H1 (cell line): ENCODE measurements at regions not wholly inside any gene's neighbourhood (a gene's known extent, or its start where the extent isn't known, plus 50 kb on each side); places are given as distances from the start of the nearest gene placed in this dataset.

Source experiments
- CTCF ChIA-PET: fragments of 300-600 bp; sonication (Branson Sonifier 250); formaldehyde crosslinking; loops from one replicate; lab custom pipeline; 2021; ENCODE audit not compliant: partially characterized antibody; lab: Charles Lee
- POLR2A ChIA-PET: fragments of 300-600 bp; sonication (Branson Sonifier 250); formaldehyde crosslinking; loops from one replicate; lab custom pipeline; 2021; ENCODE audit warnings: inconsistent platforms; ENCODE audit not compliant: partially characterized antibody; lab: Charles Lee
- DNase-seq, 2 experiments: peaks; one replicate each; pipeline versions ENCODE4 v3.0.0 to v3.0.0-alpha.2; 2010 to 2022; ENCODE audit warnings: low spot score in 2 of 2, low read depth in 1 of 2, mixed read lengths in 1 of 2
- FAIRE-seq: peaks from 2 replicates; lab custom pipeline; 2011; peaks lifted over from hg19 to GRCh38; lab: Jason Lieb, UNC
- H2AFZ ChIP-seq: 2 replicates; pipeline ENCODE4 v1.8.1; 2012; ENCODE audit warnings: low read length, inconsistent platforms
- H2AK5ac ChIP-seq: 2 replicates; pipeline ENCODE4 v1.6.1; 2013; ENCODE audit warnings: low read depth, low read length
- H2BK120ac ChIP-seq: replicated peaks from 2 replicates; pipeline ENCODE3; 2013; ENCODE audit warnings: low read depth, low read length, inconsistent platforms
- H2BK12ac ChIP-seq: 2 replicates; pipeline ENCODE4 v1.6.1; 2013; ENCODE audit warnings: low read depth, low read length
- H2BK15ac ChIP-seq: 2 replicates; pipeline ENCODE4 v1.6.1; 2013; ENCODE audit warnings: low read length
- H2BK20ac ChIP-seq: 2 replicates; pipeline ENCODE4 v1.6.1; 2013; ENCODE audit warnings: low read length
- H2BK5ac ChIP-seq: 2 replicates; pipeline ENCODE4 v1.6.1; 2013; ENCODE audit warnings: low read depth, low read length
- H3K14ac ChIP-seq: 2 replicates; pipeline ENCODE4 v1.6.1; 2013; ENCODE audit warnings: inconsistent platforms; ENCODE audit not compliant: insufficient read length
- H3K18ac ChIP-seq: 2 replicates; pipeline ENCODE4 v1.6.1; 2013; ENCODE audit warnings: low read length; ENCODE audit errors: extremely low read depth
- H3K23ac ChIP-seq: 2 replicates; pipeline ENCODE4 v1.6.1; 2013; ENCODE audit warnings: inconsistent platforms; ENCODE audit not compliant: insufficient read length
- H3K23me2 ChIP-seq: 2 replicates; pipeline ENCODE4 v1.6.1; 2013; ENCODE audit warnings: low read depth, low read length
- H3K27ac ChIP-seq: 2 replicates; pipeline ENCODE4 v1.6.1; 2011; ENCODE audit warnings: low read depth, low read length, inconsistent platforms
- H3K27me3 ChIP-seq, 4 experiments: replicated peaks in 1 of 4; 1 replicate in 1 of 4; 2 replicates in 3 of 4; pipeline versions ENCODE4 v1.6.1 to v1.8.1; 2011 to 2013; ENCODE audit warnings: low read length in 3 of 4, mild to moderate bottlenecking in 3 of 4, inconsistent platforms in 2 of 4, mixed read lengths in 2 of 4, moderate library complexity in 1 of 4; ENCODE audit not compliant: control insufficient read depth in 3 of 4, insufficient read depth in 3 of 4; ENCODE audit errors: extremely low read depth in 1 of 4
- H3K36me3 ChIP-seq, 4 experiments: 2 replicates each; pipeline versions ENCODE4 v1.6.1 to v1.8.1; 2011 to 2013; ENCODE audit warnings: mild to moderate bottlenecking in 4 of 4, low read length in 3 of 4, moderate library complexity in 2 of 4, control low read depth in 1 of 4, inconsistent platforms in 1 of 4; ENCODE audit not compliant: insufficient read depth in 4 of 4, control insufficient read depth in 2 of 4
- H3K4ac ChIP-seq: replicated peaks from 2 replicates; pipeline ENCODE3; 2013; ENCODE audit warnings: low read length, low read depth, mixed read lengths, inconsistent platforms; ENCODE audit not compliant: insufficient read length
- H3K4me1 ChIP-seq, 4 experiments: replicated peaks in 1 of 4; 1 replicate in 1 of 4; 2 replicates in 3 of 4; pipeline versions ENCODE4 v1.6.1 to v1.8.1; 2011 to 2013; ENCODE audit warnings: low read length in 3 of 4, inconsistent platforms in 2 of 4, mixed read lengths in 1 of 4; ENCODE audit not compliant: insufficient read depth in 4 of 4, control insufficient read depth in 3 of 4
- H3K4me2 ChIP-seq, 2 experiments: 2 replicates each; pipeline versions ENCODE4 v1.6.1 to v1.8.1; 2011 to 2013; ENCODE audit warnings: low read depth in 2 of 2, low read length in 2 of 2, control low read depth in 1 of 2, inconsistent platforms in 1 of 2, mild to moderate bottlenecking in 1 of 2; ENCODE audit not compliant: insufficient read depth in 1 of 2
- H3K4me3 ChIP-seq, 4 experiments: fragments of 200-600, 300-600 bp in 1 of 4; sonication (generic), shearing (Covaris generic), sonication (Bioruptor Twin) in 1 of 4; 2 replicates each; pipeline versions ENCODE4 v1.5.1 to v1.8.1; 2011 to 2016; ENCODE audit warnings: low read length in 4 of 4, low read depth in 3 of 4, control low read depth in 2 of 4, inconsistent platforms in 2 of 4, mild to moderate bottlenecking in 2 of 4, mixed read lengths in 1 of 4, moderate library complexity in 1 of 4; ENCODE audit not compliant: insufficient read depth in 2 of 4; ENCODE audit errors: extremely low read depth in 1 of 4
- H3K56ac ChIP-seq: replicated peaks from 2 replicates; pipeline ENCODE3; 2013; ENCODE audit warnings: low read depth, mild to moderate bottlenecking, mixed read lengths, low read length, inconsistent platforms; ENCODE audit not compliant: insufficient read length
- H3K79me1 ChIP-seq: 2 replicates; pipeline ENCODE4 v1.6.1; 2013; ENCODE audit warnings: low read depth, low read length, control low read depth
- H3K79me2 ChIP-seq, 2 experiments: 2 replicates each; pipeline versions ENCODE4 v1.6.1 to v1.8.1; 2012 to 2013; ENCODE audit warnings: low read length in 2 of 2, mild to moderate bottlenecking in 2 of 2, inconsistent platforms in 1 of 2; ENCODE audit not compliant: insufficient read depth in 2 of 2, control insufficient read depth in 1 of 2
- H3K9ac ChIP-seq, 4 experiments: replicated peaks in 1 of 4; 1 replicate in 1 of 4; 2 replicates in 3 of 4; pipeline versions ENCODE4 v1.6.1 to v1.8.1; 2011 to 2013; ENCODE audit warnings: low read depth in 3 of 4, low read length in 3 of 4, control low read depth in 2 of 4, mild to moderate bottlenecking in 2 of 4, moderate library complexity in 2 of 4, inconsistent platforms in 1 of 4; ENCODE audit errors: extremely low read depth in 1 of 4
- H3K9me3 ChIP-seq, 2 experiments: 2 replicates each; pipeline versions ENCODE4 v1.6.1 to v1.8.1; 2012 to 2013; ENCODE audit warnings: mild to moderate bottlenecking in 2 of 2, moderate library complexity in 2 of 2, control low read depth in 1 of 2, inconsistent platforms in 1 of 2, low read depth in 1 of 2, low read length in 1 of 2, mixed read lengths in 1 of 2; ENCODE audit not compliant: insufficient read depth in 2 of 2
- H4K20me1 ChIP-seq, 2 experiments: replicated peaks in 1 of 2; 2 replicates each; pipeline versions ENCODE3 to v1.8.1; 2011 to 2013; ENCODE audit warnings: inconsistent platforms in 2 of 2, low read length in 2 of 2, mild to moderate bottlenecking in 1 of 2; ENCODE audit not compliant: insufficient read depth in 2 of 2, control insufficient read depth in 1 of 2
- H4K5ac ChIP-seq: 2 replicates; pipeline ENCODE4 v1.6.1; 2013; ENCODE audit warnings: low read length, low read depth, mixed read lengths, inconsistent platforms; ENCODE audit not compliant: insufficient read length
- H4K8ac ChIP-seq: 2 replicates; pipeline ENCODE4 v1.8.0; 2013; ENCODE audit warnings: mild to moderate bottlenecking, moderate library complexity, low read length, inconsistent platforms; ENCODE audit not compliant: insufficient read depth; ENCODE audit errors: extremely low read depth
- H4K91ac ChIP-seq: replicated peaks from 2 replicates; pipeline ENCODE3; 2013; ENCODE audit warnings: low read length, mixed read lengths, inconsistent platforms; ENCODE audit not compliant: insufficient read length
- CREB1 ChIP-seq: IDR thresholded peaks from 2 replicates; pipeline ENCODE4 v1.6.1; 2012; ENCODE audit warnings: inconsistent platforms
- FOSL1 ChIP-seq: IDR thresholded peaks from 2 replicates; pipeline ENCODE4 v1.6.1; 2011; ENCODE audit warnings: mild to moderate bottlenecking, low read depth, low read length, moderate library complexity; ENCODE audit not compliant: insufficient read depth
- KDM1A ChIP-seq: fragments of 200-600, 300-600 bp; sonication (generic); IDR thresholded peaks from 2 replicates; pipeline ENCODE4 v1.7.1; 2016; ENCODE audit warnings: mild to moderate bottlenecking, low read length, borderline replicate concordance
- MAFK ChIP-seq: IDR thresholded peaks from 2 replicates; pipeline ENCODE4 v1.6.1; 2012; ENCODE audit warnings: low read depth, mild to moderate bottlenecking, improper control_type of control experiment, low read length
- NRF1 ChIP-seq: IDR thresholded peaks from 2 replicates; pipeline ENCODE4 v1.6.1; 2011; ENCODE audit warnings: mild to moderate bottlenecking, low read depth, low read length, improper control_type of control experiment
- SIN3A ChIP-seq, 2 experiments: IDR thresholded peaks in 1 of 2; conservative IDR thresholded peaks in 1 of 2; 2 replicates each; pipeline ENCODE4 v1.6.1; 2011 to 2012; ENCODE audit warnings: low read length in 2 of 2, improper control_type of control experiment in 1 of 2, low read depth in 1 of 2, mild to moderate bottlenecking in 1 of 2
- SIX5 ChIP-seq: IDR thresholded peaks from 2 replicates; pipeline ENCODE4 v1.6.1; 2011; ENCODE audit warnings: mild to moderate bottlenecking, low read depth, low read length
- SUZ12 ChIP-seq: fragments of 200-600 bp; sonication (generic); IDR thresholded peaks from 2 replicates; pipeline ENCODE4 v1.6.1; 2012; ENCODE audit warnings: mild to moderate bottlenecking, inconsistent platforms, low read length, moderate library complexity, mixed read lengths
- TBP ChIP-seq: IDR thresholded peaks from 2 replicates; pipeline ENCODE4 v1.6.1; 2011; ENCODE audit warnings: low read depth, low read length, improper control_type of control experiment
- ZNF274 ChIP-seq: IDR thresholded peaks from 2 replicates; pipeline ENCODE4 v1.7.0; 2012; ENCODE audit warnings: low read length, borderline replicate concordance; ENCODE audit errors: extremely low read depth
- WGBS, 2 experiments: shearing (Covaris generic) in 1 of 2; methylation state at CpG; one replicate each; pipeline versions ENCODE4 v1.1.6 to v1.1.7; 2013 to 2015; ENCODE audit warnings: low lambda C conversion rate in 2 of 2, mixed read lengths in 2 of 2, inconsistent platforms in 1 of 2, low coverage in 1 of 2, missing lambda C conversion rate in 1 of 2; ENCODE audit not compliant: insufficient replicate concordance in 2 of 2, insufficient coverage in 1 of 2, insufficient read length in 1 of 2; ENCODE audit errors: extremely low coverage in 1 of 2, missing lambda C conversion rate in 1 of 2; 5-methylcytosine and 5-hydroxymethylcytosine counted together

DNA sequence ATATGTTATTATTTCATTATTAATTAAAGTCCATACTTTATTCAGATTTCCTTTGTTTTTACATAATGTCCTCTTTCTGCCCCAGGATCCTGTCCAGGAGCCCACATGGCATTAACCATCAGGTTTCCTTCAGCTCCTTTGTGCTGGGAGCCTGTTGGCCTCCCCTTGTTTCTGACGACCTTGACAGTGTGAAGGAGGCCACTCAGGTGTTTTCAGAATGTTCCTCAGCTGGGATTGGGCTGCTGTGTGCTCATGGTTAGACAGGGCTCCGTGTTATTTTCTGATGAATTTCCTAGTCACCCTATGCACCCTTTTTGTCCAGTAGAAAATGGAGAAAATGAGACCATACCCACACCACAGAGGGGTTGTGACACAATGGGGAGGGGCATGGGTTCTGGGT is 281.0 kb upstream of the FOXF1 start:
- 76% methylated on average over 2 of the region's 2 CpGs; no CpG with 5 or more reads in 1 of the 2 experiments for WGBS, 2 experiments
- Histone ChIP-seq H3K4me3 (no peak overlapping the region), H4K20me1 (no peaks in the 10 kb centered on the region), H4K91ac (no peak overlapping the region), H2BK15ac (no peak overlapping the region), H3K14ac (no peak overlapping the region), H3K56ac (no peak overlapping the region), H2BK12ac (no peak overlapping the region), H3K4me2 (no peak overlapping the region), H3K27ac (no peak overlapping the region), H2BK20ac (no peak overlapping the region), H2BK5ac (no peak overlapping the region), H3K36me3 (no peaks in the 10 kb centered on the region), H3K4me1 (no peaks in the 10 kb centered on the region), H3K9ac (no peak overlapping the region), H2AFZ (no peak overlapping the region), H2AK5ac (no peak overlapping the region)
- CTCF ChIA-PET, result interaction anchor here (1.3 kb wide), 1 partner anchor 156 kb away, joined by 3 read pairs; no protein-coding TSS in a partner anchor
- POLR2A ChIA-PET, result no interaction called here
- FAIRE-seq, result no peak
- TF ChIP-seq ZNF274 (no peak), CREB1 (no peak), TBP (no peak), MAFK (no peak), SIX5 (no peak), FOSL1 (no peak), NRF1 (no peak), KDM1A (no peak), SUZ12 (no peak), SIN3A (conservative IDR thresholded peaks at IDR 0.05 in 1 of 2, IDR thresholded peaks at IDR 0.05 in 1 of 2; ENCODE audit: low read depth in 1 of 2, low read length in 2 of 2) (no peak)
- TF ChIP-seq, all 59 proteins: peak for 0
- peaks cover 7% of the 10 kb centered on the region; the same call in 1 of the 2 replicates for H3K23me2 ChIP-seq
- H3K4ac ChIP-seq, result no peak overlapping the region
- H3K79me1 ChIP-seq, result no peaks in the 10 kb centered on the region
- H3K18ac ChIP-seq, result no peak overlapping the region
- no peak overlapping the region for H2BK120ac ChIP-seq
- H3K27me3 ChIP-seq, result peaks cover 0 to 4% (median 0%) of the 10 kb centered on the region in 4 experiments; a peak in 2 of 7 replicates
- H3K9me3 ChIP-seq, result peaks cover 3 to 15% of the 10 kb centered on the region in 2 experiments; a peak in 3 of 4 replicates
- no peaks in the 10 kb centered on the region for H3K79me2 ChIP-seq
- H3K23ac ChIP-seq, result no peak overlapping the region
- no peak overlapping the region for H4K5ac ChIP-seq
- no peak for DNase-seq
- H4K8ac ChIP-seq, result no peak overlapping the region
